IMR-90 (cell line): ENCODE measurements at regions not wholly inside any gene's neighbourhood (a gene's known extent, or its start where the extent isn't known, plus 50 kb on each side); places are given as distances from the start of the nearest gene placed in this dataset.

ENCODE experiments used
- ATAC-seq: fragments of 200-7000 bp; cut with Tn5 transposase; 2 replicates; pipeline ENCODE4 v1.9.1; 2020; ENCODE audit warnings: low read depth, mild to moderate bottlenecking, moderate library complexity
- BruUV-seq: library from RNA; stranded (reverse); fragments of 400-500 nt; replicated peaks from 2 replicates; lab custom pipeline; 2021; lab: Mats Ljungman, UMichigan
- CTCF ChIA-PET: fragments of 300-600 bp; formaldehyde crosslinking; extraction: SDS; loops from one replicate; lab custom pipeline; 2021; ENCODE audit warnings: antibody characterized with exemption; lab: Yijun Ruan, JAX
- POLR2A ChIA-PET: fragments of 300-600 bp; sonication (Branson Sonifier 250); formaldehyde crosslinking; loops from one replicate; lab custom pipeline; 2022; ENCODE audit warnings: antibody characterized with exemption; ENCODE audit not compliant: unreplicated experiment; lab: Charles Lee
- DNase-seq: peaks from one replicate; pipeline ENCODE4 v3.0.0; 2013
- H2AFZ ChIP-seq: replicated peaks from 2 replicates; pipeline ENCODE3; 2013; ENCODE audit warnings: low read length, mild to moderate bottlenecking; ENCODE audit not compliant: poor library complexity
- H2AK5ac ChIP-seq: 2 replicates; pipeline ENCODE4 v1.6.1; 2013; ENCODE audit warnings: low read depth, low read length, inconsistent platforms
- H2AK9ac ChIP-seq: replicated peaks from 2 replicates; pipeline ENCODE3; 2013; ENCODE audit warnings: mild to moderate bottlenecking, low read depth, low read length, moderate library complexity; ENCODE audit not compliant: poor library complexity
- H2BK120ac ChIP-seq: 2 replicates; pipeline ENCODE4 v1.6.1; 2013; ENCODE audit warnings: low read depth, low read length, inconsistent platforms
- H2BK15ac ChIP-seq: 3 replicates; pipeline ENCODE4 v1.6.1; 2013; ENCODE audit warnings: low read depth, low read length, inconsistent platforms
- H2BK20ac ChIP-seq: 2 replicates; pipeline ENCODE4 v1.6.1; 2013; ENCODE audit warnings: low read depth, mild to moderate bottlenecking, inconsistent platforms, low read length, moderate library complexity
- H2BK5ac ChIP-seq: 2 replicates; pipeline ENCODE4 v1.6.1; 2013; ENCODE audit warnings: mild to moderate bottlenecking, low read depth, low read length, inconsistent platforms; ENCODE audit not compliant: poor library complexity, severe bottlenecking
- H3K14ac ChIP-seq: replicated peaks from 2 replicates; pipeline ENCODE4 v1.6.1; 2013; ENCODE audit warnings: low read depth, low read length, inconsistent platforms
- H3K18ac ChIP-seq: 2 replicates; pipeline ENCODE4 v1.6.1; 2013; ENCODE audit warnings: low read depth, low read length, control low read depth
- H3K23ac ChIP-seq: 2 replicates; pipeline ENCODE4 v1.6.1; 2013; ENCODE audit warnings: low read depth, low read length, inconsistent platforms
- H3K27ac ChIP-seq: 2 replicates; pipeline ENCODE4 v1.5.1; 2013; ENCODE audit warnings: mild to moderate bottlenecking, control low read depth, low read length; ENCODE audit not compliant: insufficient read depth
- H3K27me3 ChIP-seq: 2 replicates; pipeline ENCODE4 v1.6.1; 2013; ENCODE audit warnings: low read length; ENCODE audit not compliant: control insufficient read depth, insufficient read depth
- H3K36me3 ChIP-seq: 2 replicates; pipeline ENCODE4 v1.6.1; 2013; ENCODE audit warnings: low read length, mixed read lengths; ENCODE audit not compliant: control insufficient read depth, insufficient read depth
- H3K4ac ChIP-seq: 2 replicates; pipeline ENCODE4 v1.6.1; 2013; ENCODE audit warnings: low read depth, low read length, inconsistent platforms
- H3K4me1 ChIP-seq: 2 replicates; pipeline ENCODE4 v1.6.1; 2013; ENCODE audit warnings: low read length, mixed read lengths; ENCODE audit not compliant: control insufficient read depth, insufficient read depth
- H3K4me2 ChIP-seq: 2 replicates; pipeline ENCODE4 v1.6.1; 2013; ENCODE audit warnings: low read depth, mild to moderate bottlenecking, control low read depth, low read length, moderate library complexity
- H3K4me3 ChIP-seq: 2 replicates; pipeline ENCODE4 v1.5.1; 2013; ENCODE audit warnings: low read depth, mild to moderate bottlenecking, control low read depth, low read length, moderate library complexity; ENCODE audit not compliant: insufficient read depth
- H3K56ac ChIP-seq: 2 replicates; pipeline ENCODE4 v1.6.1; 2013; ENCODE audit warnings: low read length, inconsistent platforms; ENCODE audit not compliant: insufficient read depth; ENCODE audit errors: extremely low read depth
- H3K79me1 ChIP-seq, 2 experiments: 2 replicates each; pipeline ENCODE4 v1.6.1; 2013; ENCODE audit warnings: low read length in 2 of 2, inconsistent platforms in 1 of 2, low read depth in 1 of 2
- H3K9ac ChIP-seq: 2 replicates; pipeline ENCODE4 v1.6.1; 2013; ENCODE audit warnings: low read depth, low read length, control low read depth
- H3K9me1 ChIP-seq: 2 replicates; pipeline ENCODE4 v1.6.1; 2013; ENCODE audit warnings: low read length, inconsistent platforms; ENCODE audit not compliant: insufficient read depth
- H3K9me3 ChIP-seq: 2 replicates; pipeline ENCODE4 v1.6.1; 2013; ENCODE audit warnings: low read length; ENCODE audit not compliant: control insufficient read depth, insufficient read depth
- H4K20me1 ChIP-seq: 2 replicates; pipeline ENCODE4 v1.6.1; 2013; ENCODE audit warnings: low read length, inconsistent platforms; ENCODE audit not compliant: insufficient read depth
- H4K5ac ChIP-seq: 2 replicates; pipeline ENCODE4 v1.6.1; 2013; ENCODE audit warnings: mild to moderate bottlenecking, low read depth, low read length, control low read depth
- H4K8ac ChIP-seq, 2 experiments: 2 replicates each; pipeline ENCODE4 v1.6.1; 2013; ENCODE audit warnings: low read depth in 2 of 2, low read length in 2 of 2, control low read depth in 1 of 2, inconsistent platforms in 1 of 2
- H4K91ac ChIP-seq: 2 replicates; pipeline ENCODE4 v1.6.1; 2013; ENCODE audit warnings: low read depth, low read length, inconsistent platforms; ENCODE audit not compliant: insufficient read depth
- MAZ ChIP-seq: IDR thresholded peaks from 2 replicates; pipeline ENCODE4 v1.6.1; 2012; ENCODE audit warnings: low read depth, mild to moderate bottlenecking, low read length, improper control_type of control experiment, moderate library complexity, borderline replicate concordance
- USF2 ChIP-seq: fragments of 150-350 bp; IDR thresholded peaks from 2 replicates; pipeline ENCODE4 v1.6.1; 2017; ENCODE audit warnings: mild to moderate bottlenecking, antibody characterized with exemption, low read length, low read depth
- WGBS, 2 experiments: methylation state at CpG; one replicate each; pipeline versions ENCODE4 v1.1.5 to v1.1.7; 2013; ENCODE audit warnings: missing lambda C conversion rate in 2 of 2; ENCODE audit not compliant: insufficient read length in 1 of 2; ENCODE audit errors: extremely low coverage in 2 of 2; 5-methylcytosine and 5-hydroxymethylcytosine counted together
- dilution Hi-C: fragments of 300-500 bp; cut with HindIII; formaldehyde crosslinking; loops from one replicate; pipeline ENCODE4 v1.14.3; 2018; ENCODE audit warnings: low sequenced_read_pairs; ENCODE audit not compliant: unreplicated experiment
- in situ Hi-C: fragments of 300-500 bp; cut with MboI; formaldehyde crosslinking; loops from 3 replicates; pipeline ENCODE4 v1.14.3; 2019; ENCODE audit warnings: low sequenced_read_pairs, inconsistent platforms, mixed read lengths
- intact Hi-C: fragments of 100-400 bp; cut with micrococcal nuclease; formaldehyde crosslinking; loops from 2 replicates; pipeline ENCODE4 v1.10.0; 2022

DNA sequence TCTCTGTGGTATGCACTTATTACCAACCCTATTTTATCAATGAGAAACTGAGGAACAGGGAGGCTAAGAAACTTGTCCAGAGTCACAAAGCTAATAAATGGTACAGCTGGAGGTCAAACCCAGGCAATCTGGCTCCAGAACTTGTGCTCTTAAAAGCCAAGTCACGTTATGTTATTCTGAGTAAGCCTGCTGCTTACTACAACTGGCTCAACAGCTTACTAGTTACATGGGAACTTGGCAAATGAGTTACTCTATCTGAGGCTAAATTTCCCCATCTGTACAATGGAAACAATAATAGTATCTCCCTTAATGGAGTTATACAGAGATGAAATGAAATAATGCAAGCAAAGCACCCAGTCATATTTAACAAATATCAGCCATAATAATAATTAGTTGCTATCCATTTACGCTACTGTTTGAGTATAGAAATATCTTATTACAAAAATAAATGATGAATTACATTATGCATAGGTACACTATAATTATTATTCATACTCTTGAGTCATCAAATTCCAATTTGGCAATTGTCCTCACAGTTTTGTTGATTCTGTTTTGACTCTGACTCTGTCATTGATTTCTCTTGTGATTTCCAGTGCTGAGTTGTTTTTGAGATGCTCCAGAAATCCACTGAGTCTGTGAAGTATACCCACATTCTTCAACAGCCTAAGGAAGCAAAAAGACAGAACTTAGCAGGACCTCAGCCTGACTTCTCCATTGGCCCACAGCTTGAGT lies 112.2 kb downstream of the TBX5 start:
- H4K5ac ChIP-seq: no peak overlapping the region
- no peak overlapping the region for H3K14ac ChIP-seq
- no peak overlapping the region for H2BK5ac ChIP-seq
- H4K8ac ChIP-seq: no peak overlapping the region
- no peak overlapping the region for H3K56ac ChIP-seq
- H3K18ac ChIP-seq: no peak overlapping the region
- H3K4ac ChIP-seq: no peak overlapping the region
- no peak overlapping the region for H3K4me3 ChIP-seq
- in situ Hi-C loops (no loop called here), intact Hi-C loops (no loop called here), dilution Hi-C loops (no loop called here)
- H3K27ac ChIP-seq: no peak overlapping the region
- no peaks in the 10 kb centered on the region for H4K20me1 ChIP-seq
- DNase-seq: no peak
- no peak overlapping the region for H2BK20ac ChIP-seq
- no peak overlapping the region for H2AK5ac ChIP-seq
- H2AFZ ChIP-seq: no peak overlapping the region
- H3K9me1 ChIP-seq: no peaks in the 10 kb centered on the region
- ChIA-PET POLR2A (no interaction called here), CTCF (no interaction called here)
- no peak overlapping the region for H3K23ac ChIP-seq
- H2BK15ac ChIP-seq: no peak overlapping the region
- no peak for ATAC-seq
- BruUV-seq: no TSS peak
- H3K9me3 ChIP-seq: peaks cover 5% of the 10 kb centered on the region; the same call in 1 of the 2 replicates
- no peaks in the 10 kb centered on the region for H3K79me1 ChIP-seq
- peaks cover 8% of the 10 kb centered on the region for H3K27me3 ChIP-seq
- no peak overlapping the region for H2BK120ac ChIP-seq
- TF ChIP-seq USF2 (no peak), MAZ (no peak)
- 40% methylated on average over 1 of the region's 2 CpGs; no CpG with 5 or more reads in 1 of the 2 experiments for WGBS, 2 experiments
- H3K9ac ChIP-seq: no peak overlapping the region
- no peak overlapping the region for H2AK9ac ChIP-seq
- no peak overlapping the region for H3K4me2 ChIP-seq
- H4K91ac ChIP-seq: no peak overlapping the region
- H3K36me3 ChIP-seq: no peaks in the 10 kb centered on the region
- no peaks in the 10 kb centered on the region for H3K4me1 ChIP-seq
